ENCODE measurements at regions not wholly inside any gene's neighbourhood (a gene's known extent, or its start where the extent isn't known, plus 50 kb on each side); places are given as distances from the start of the nearest gene placed in this dataset.

DNA sequence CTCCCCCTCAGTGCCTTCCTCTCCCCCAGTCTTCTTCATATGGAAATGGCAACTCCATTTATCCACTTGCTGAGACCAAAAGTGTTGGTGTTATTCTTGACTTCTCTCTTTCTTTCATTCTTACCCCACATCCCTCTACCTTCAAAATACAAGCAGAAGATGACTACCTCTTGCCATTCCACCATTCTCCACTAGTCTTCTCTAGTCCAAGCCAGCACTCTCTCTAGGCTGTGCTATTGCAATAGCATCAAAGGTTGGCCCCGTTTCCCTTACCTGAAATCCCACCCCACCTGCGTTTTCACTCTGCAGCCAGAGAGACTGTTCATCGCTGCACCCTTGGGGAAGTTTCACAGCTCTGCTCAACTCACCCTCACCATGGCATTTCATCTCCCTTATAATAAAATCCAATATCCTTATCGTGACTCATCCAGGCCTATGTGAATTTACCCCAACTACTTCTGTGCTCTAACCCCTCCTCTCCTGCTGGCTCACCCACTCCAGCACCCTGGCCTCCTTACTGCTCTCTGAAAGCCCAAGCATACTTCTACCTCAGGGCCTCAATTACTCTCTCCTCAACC is 109.1 kb downstream of the LSM5 start:
- ATAC-seq (no peak), DNase-seq (no peak)
- no peak overlapping the region for H3K4me3 Mint-ChIP-seq
- H3K27me3 Mint-ChIP-seq (ENCODE audit: low read depth) = peaks cover 30% of the 10 kb centered on the region
- no peaks in the 10 kb centered on the region for H3K9me3 Mint-ChIP-seq
- H3K36me3 Mint-ChIP-seq (ENCODE audit: insufficient read depth) = no peaks in the 10 kb centered on the region
- no peaks in the 10 kb centered on the region for H3K4me1 Mint-ChIP-seq (ENCODE audit: low read depth)

DNA sequence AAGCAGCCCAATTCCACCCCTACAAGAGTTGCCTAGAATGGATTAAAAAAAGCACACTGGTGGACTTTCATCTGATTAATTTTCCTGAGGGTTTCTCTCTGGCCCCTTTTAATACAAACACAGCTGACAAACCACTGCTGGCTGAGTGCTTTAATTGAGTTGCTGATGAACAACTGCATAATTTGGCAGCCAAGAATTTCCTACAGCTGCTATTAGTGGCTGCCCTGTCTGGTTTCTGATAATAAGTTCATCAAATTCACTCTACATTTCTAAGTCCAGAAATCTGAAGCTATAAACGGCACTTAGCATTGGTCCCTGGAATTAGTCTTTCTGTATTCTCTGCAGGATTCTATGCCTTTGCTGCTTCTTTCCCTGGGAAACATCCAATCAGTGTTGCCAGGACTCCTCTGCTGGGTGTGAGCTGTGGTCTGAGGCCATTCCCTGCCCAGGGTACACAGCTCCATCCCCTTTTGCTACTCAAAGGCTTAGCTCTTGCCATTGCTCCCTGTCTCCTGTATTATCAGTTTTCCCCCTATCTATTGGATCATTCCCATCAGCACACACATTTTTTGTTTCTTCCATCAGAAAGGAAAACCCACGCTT is 110.6 kb downstream of the LSM5 start:
- Mint-ChIP-seq H3K9me3 (no peaks in the 10 kb centered on the region), H3K4me3 (no peak overlapping the region), H3K36me3 (ENCODE audit: insufficient read depth) (no peaks in the 10 kb centered on the region), H3K4me1 (ENCODE audit: low read depth) (no peaks in the 10 kb centered on the region), H3K27me3 (ENCODE audit: low read depth) (peaks cover 30% of the 10 kb centered on the region)
- no peak for DNase-seq
- ATAC-seq = no peak

DNA sequence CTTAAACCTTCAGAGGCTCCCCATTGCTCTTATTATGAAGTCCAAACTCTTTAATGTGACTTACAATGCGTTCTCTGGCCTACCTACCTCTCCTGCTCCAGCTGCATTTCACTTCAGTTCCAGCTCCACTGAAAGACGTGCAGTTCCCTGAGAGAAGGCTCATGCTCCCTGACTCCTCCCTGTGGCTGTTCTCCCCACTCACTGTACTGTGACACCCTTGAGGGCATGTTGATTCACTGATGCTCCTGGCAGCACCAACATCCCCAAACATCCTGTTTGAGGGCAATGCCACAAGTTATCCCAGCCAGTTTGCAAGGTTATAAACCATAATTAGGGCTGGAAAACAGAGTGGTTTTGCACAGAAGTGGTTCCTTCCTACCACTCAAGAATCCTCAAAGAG is 111.2 kb downstream of the LSM5 start:
- peaks cover 26% of the 10 kb centered on the region for H3K27me3 Mint-ChIP-seq (ENCODE audit: low read depth)

DNA sequence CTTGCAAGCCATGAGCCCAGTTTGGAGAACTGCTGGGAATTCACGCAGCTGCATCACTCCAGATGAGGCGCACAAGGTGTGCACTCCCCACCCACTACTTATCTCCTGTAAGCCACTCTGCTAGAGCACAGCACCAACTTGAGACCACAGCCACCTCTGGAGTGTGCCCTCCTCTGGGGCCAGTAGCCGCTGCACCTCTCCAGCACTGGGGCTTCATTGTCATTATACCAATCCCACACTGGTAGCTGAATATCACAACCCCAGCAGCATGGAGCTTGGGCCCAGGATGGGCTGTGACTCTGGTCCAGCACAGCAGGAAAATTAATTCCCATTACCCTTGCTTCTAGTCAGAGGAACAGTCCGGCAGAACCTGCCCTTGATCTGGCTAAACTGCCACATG is 125.6 kb downstream of the LSM5 start:
- no peak for DNase-seq
- no peaks in the 10 kb centered on the region for H3K36me3 Mint-ChIP-seq (ENCODE audit: insufficient read depth)

More for the DNA sequence above, 111.2 kb downstream of the LSM5 start:
- H3K36me3 Mint-ChIP-seq (ENCODE audit: insufficient read depth) = no peaks in the 10 kb centered on the region
- no peaks in the 10 kb centered on the region for H3K9me3 Mint-ChIP-seq
- ATAC-seq (no peak), DNase-seq (no peak)
- no peaks in the 10 kb centered on the region for H3K4me1 Mint-ChIP-seq (ENCODE audit: low read depth)
- H3K4me3 Mint-ChIP-seq = no peak overlapping the region

DNA sequence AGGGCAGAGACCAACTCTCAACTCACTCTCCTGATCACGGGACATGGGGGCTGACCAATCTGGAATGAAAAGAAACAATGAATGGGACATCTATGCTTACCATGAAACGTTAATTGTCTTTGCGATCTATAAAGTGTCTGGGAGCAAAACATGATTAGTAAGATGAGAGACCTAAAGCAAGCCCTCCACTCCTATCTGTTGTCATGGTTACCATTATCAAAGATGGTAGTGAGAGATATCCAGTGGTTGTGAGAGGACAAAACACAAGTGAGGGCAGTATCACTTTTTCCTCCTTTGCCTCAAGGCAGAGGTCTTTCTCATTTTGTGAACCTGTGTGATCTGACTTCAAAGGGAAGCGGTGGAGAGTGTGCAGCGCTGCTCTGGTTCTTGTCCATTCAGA is 130.1 kb downstream of the LSM5 start:
- DNase-seq (no peak), ATAC-seq (no peak)
- no peaks in the 10 kb centered on the region for H3K36me3 Mint-ChIP-seq (ENCODE audit: insufficient read depth)
- peaks cover 7% of the 10 kb centered on the region for H3K27me3 Mint-ChIP-seq (ENCODE audit: low read depth)
- no peaks in the 10 kb centered on the region for H3K9me3 Mint-ChIP-seq
- H3K4me3 Mint-ChIP-seq = no peak overlapping the region
- H3K4me1 Mint-ChIP-seq (ENCODE audit: low read depth) = no peaks in the 10 kb centered on the region

More for the DNA sequence above, 125.6 kb downstream of the LSM5 start:
- no peak overlapping the region for H3K4me3 Mint-ChIP-seq
- peaks cover 7% of the 10 kb centered on the region for H3K27me3 Mint-ChIP-seq (ENCODE audit: low read depth)
- H3K9me3 Mint-ChIP-seq = peaks cover 23% of the 10 kb centered on the region
- H3K4me1 Mint-ChIP-seq (ENCODE audit: low read depth) = no peaks in the 10 kb centered on the region
- no peak for ATAC-seq

DNA sequence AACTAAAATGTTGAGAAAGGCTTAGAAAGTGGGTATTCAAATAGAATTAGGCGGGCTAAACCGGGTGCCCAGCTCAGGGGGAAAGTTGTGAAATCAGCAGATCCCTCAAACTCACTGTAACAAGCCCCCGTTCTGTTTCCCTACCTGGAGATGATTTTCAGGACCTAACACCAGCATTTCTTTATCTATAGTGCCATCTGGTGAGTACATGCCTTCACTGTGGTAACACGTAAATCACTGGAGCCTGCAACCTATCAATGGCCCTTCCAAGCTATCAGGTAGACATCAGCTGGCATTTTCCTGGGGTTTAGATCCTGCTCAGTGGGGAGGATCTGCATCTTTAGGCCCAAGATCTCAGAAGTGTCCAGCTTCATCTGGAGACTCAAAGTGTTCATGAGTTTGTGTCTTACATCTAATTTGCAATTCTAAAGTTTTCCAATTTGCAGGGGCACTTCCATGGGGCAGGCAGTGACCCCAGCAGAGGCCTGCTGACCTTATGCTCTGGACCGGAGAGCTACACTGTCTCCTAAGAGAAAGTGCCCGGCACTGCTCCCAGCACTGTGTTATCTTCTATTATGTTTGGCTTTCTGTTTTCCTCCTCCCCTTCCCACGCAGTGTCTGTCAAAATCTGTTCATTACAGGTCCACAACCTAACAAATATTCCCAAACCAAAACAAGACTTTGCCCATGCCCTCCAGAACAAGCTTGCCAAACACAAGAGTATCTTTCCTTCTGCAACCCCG is 132.5 kb downstream of the LSM5 start:
- ATAC-seq = no peak
- H3K36me3 Mint-ChIP-seq (ENCODE audit: insufficient read depth) = no peaks in the 10 kb centered on the region

DNA sequence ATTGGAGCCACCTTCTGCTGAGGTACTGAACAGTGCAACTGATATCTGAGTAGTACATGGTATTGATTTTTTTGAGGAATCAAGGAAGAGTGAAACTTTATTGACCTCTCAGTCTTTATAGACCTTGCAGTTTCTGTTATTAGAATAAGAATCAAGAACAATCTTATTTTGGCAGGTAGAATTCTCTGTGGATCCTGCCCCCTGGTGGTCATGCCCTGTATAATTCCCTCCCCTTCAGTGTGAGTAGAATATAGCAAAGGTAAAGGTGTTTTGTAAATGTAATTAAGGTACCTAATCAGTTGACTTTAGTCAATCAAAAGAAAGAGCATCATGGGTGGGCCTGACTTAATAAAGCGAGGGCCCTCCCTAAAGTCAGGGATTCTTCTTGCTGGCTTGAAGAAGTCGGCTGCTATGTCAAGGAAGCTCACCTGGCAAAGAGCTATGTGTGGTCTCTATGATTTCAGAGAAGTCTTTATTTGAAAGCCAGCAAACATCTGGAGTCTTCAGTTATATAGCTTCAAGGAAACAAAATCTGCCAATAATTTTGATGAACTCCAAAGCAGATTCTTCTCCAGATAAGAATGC is 142.8 kb downstream of the LSM5 start:
- no peaks in the 10 kb centered on the region for H3K9me3 Mint-ChIP-seq
- ATAC-seq (no peak), DNase-seq (no peak)
- no peaks in the 10 kb centered on the region for H3K36me3 Mint-ChIP-seq (ENCODE audit: insufficient read depth)
- H3K4me1 Mint-ChIP-seq (ENCODE audit: low read depth) = no peaks in the 10 kb centered on the region
- no peak overlapping the region for H3K4me3 Mint-ChIP-seq
- H3K27me3 Mint-ChIP-seq (ENCODE audit: low read depth) = no peaks in the 10 kb centered on the region

More for the DNA sequence above, 132.5 kb downstream of the LSM5 start:
- H3K27me3 Mint-ChIP-seq (ENCODE audit: low read depth) = peaks cover 7% of the 10 kb centered on the region
- no peak for DNase-seq
- H3K4me3 Mint-ChIP-seq = no peak overlapping the region
- no peaks in the 10 kb centered on the region for H3K4me1 Mint-ChIP-seq (ENCODE audit: low read depth)
- H3K9me3 Mint-ChIP-seq = no peaks in the 10 kb centered on the region

DNA sequence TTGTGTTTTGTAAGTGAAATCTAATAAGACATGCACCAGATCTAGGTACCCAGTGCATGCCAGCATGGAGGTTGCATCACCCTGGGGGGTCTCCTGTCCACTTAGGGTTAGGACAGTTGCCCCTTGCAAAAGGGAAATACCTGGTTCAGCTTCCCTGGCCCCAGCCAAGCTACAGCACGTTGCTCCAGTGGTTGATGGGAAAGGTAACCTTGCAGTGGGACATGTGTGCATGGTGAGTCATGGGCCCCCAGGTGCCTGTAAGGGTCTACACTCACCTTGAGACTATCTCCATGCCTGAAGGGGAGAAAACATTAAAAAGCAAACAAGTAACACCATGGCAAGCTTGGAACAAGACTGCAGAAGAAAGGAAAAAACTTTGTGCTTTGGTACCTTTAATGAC is 143.9 kb downstream of the LSM5 start:
- H3K27me3 Mint-ChIP-seq (ENCODE audit: low read depth) = no peaks in the 10 kb centered on the region
- H3K9me3 Mint-ChIP-seq = no peaks in the 10 kb centered on the region
- no peak overlapping the region for H3K4me3 Mint-ChIP-seq
- ATAC-seq (no peak), DNase-seq (no peak)
- no peaks in the 10 kb centered on the region for H3K4me1 Mint-ChIP-seq (ENCODE audit: low read depth)
- no peaks in the 10 kb centered on the region for H3K36me3 Mint-ChIP-seq (ENCODE audit: insufficient read depth)

DNA sequence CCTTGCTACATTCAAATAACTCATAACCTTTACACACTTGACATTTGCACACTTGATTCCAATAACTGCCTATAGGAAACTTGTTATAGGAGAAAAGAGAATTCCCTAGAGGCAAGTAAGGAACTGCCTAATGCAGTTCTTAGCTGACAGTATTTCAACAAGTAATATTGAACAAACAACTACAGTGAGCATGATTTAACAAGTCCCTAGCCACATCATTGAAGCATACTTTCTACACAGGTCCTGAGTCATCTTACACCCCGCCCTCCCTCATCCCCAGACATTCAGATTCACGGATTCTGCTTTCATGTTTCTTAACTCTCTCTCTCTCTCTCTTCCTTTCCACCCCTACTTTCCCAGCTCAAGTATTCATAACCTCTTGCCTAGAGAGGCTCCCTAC is 153.5 kb downstream of the LSM5 start:
- Mint-ChIP-seq H3K9me3 (peaks cover 6% of the 10 kb centered on the region), H3K27me3 (ENCODE audit: low read depth) (no peaks in the 10 kb centered on the region), H3K4me3 (no peak overlapping the region), H3K4me1 (ENCODE audit: low read depth) (no peaks in the 10 kb centered on the region), H3K36me3 (ENCODE audit: insufficient read depth) (no peaks in the 10 kb centered on the region)
- ATAC-seq (no peak), DNase-seq (no peak)

DNA sequence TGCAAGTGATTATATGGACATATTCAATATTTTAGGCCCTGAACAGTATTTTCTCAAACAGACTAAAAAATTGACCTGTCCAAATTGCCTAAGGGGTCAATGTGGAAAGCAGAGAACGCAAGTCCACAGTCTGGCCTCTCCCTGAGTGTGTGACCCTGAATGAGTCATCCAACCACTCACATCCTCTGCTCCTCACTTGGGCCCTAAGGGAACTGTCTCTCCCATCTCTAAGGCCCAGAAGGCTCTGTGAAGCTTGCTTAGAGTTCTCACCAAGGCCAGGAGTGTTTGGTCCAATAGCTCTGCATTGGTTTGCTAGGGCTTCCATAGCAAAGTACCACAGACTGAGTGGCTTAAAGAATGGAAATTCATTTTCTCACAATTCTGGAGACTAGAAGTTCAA is 155.1 kb downstream of the LSM5 start:
- Mint-ChIP-seq H3K9me3 (peaks cover 11% of the 10 kb centered on the region), H3K36me3 (ENCODE audit: insufficient read depth) (no peaks in the 10 kb centered on the region), H3K27me3 (ENCODE audit: low read depth) (no peaks in the 10 kb centered on the region), H3K4me1 (ENCODE audit: low read depth) (no peaks in the 10 kb centered on the region), H3K4me3 (no peak overlapping the region)
- DNase-seq = no peak
- no peak for ATAC-seq

DNA sequence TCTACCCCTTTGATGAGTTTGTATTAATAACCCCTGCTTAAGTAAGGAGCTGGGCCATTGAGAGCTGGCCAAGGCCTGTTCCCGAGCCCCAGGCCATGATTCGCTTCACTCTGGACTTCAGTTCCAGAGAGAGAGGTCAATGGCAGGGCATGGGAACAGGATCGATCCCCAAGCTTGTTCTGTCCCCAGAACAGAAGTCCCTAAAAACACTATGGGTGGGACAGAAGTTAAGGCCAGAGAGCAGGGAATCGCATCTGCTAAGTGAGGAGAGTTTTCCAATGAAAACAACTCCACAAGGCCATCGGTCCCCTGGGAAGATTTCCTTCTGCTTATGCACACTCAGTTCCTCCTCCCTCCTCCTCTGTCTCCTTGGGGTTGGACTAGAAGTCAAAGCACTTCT is 159.6 kb downstream of the LSM5 start:
- no peaks in the 10 kb centered on the region for H3K4me1 Mint-ChIP-seq (ENCODE audit: low read depth)
- ATAC-seq = no peak
- peaks cover 11% of the 10 kb centered on the region for H3K9me3 Mint-ChIP-seq
- H3K4me3 Mint-ChIP-seq = no peak overlapping the region
- H3K27me3 Mint-ChIP-seq (ENCODE audit: low read depth) = no peaks in the 10 kb centered on the region
- H3K36me3 Mint-ChIP-seq (ENCODE audit: insufficient read depth) = no peaks in the 10 kb centered on the region
- no peak for DNase-seq

DNA sequence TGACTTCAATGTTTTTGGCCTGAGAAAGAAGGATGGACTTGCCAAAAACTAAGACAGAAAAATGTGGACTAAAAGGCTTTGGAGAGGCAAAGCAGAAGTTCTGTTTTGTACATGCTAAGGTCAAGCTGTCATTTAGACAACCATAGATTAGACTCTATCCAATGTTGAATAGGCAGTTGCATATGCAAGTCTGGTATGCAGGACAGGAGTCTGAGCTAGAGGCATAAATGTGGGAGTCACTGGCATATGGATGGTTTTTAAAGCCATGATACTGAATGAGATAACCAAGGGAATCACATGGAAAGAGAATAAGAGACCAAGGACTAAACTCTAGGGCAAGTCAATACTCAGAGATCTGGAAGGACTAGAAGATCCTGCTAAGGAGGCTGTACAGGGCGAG is 164.1 kb downstream of the LSM5 start:
- DNase-seq = no peak
- peaks cover under 1% of the 10 kb centered on the region for H3K9me3 Mint-ChIP-seq
- no peaks in the 10 kb centered on the region for H3K36me3 Mint-ChIP-seq (ENCODE audit: insufficient read depth)
- no peaks in the 10 kb centered on the region for H3K27me3 Mint-ChIP-seq (ENCODE audit: low read depth)
- no peak overlapping the region for H3K4me3 Mint-ChIP-seq
- H3K4me1 Mint-ChIP-seq (ENCODE audit: low read depth) = no peaks in the 10 kb centered on the region
- ATAC-seq = no peak

DNA sequence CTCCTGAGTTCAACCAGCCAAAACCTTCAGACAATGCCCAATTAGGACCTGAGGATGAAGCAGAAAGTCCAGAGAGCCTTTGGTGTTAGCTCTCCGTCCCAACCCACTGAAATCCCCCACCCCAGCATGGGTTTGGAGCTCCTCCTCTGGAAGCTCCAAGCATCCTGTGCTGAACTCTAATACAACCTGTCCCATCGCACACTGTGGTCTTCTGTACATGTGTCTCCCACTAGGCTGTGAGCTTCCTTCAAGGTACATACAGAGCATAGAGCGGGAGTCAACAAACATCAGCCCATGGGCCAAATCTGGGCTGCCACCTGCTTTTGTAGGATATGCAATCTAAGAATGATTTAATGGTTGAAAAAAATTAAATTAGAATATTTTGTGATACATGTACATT is 166.5 kb downstream of the LSM5 start:
- no peak for ATAC-seq
- DNase-seq = no peak
- Mint-ChIP-seq H3K36me3 (ENCODE audit: insufficient read depth) (no peaks in the 10 kb centered on the region), H3K4me3 (no peak overlapping the region), H3K9me3 (no peaks in the 10 kb centered on the region), H3K4me1 (ENCODE audit: low read depth) (no peaks in the 10 kb centered on the region), H3K27me3 (ENCODE audit: low read depth) (peaks cover 13% of the 10 kb centered on the region)

DNA sequence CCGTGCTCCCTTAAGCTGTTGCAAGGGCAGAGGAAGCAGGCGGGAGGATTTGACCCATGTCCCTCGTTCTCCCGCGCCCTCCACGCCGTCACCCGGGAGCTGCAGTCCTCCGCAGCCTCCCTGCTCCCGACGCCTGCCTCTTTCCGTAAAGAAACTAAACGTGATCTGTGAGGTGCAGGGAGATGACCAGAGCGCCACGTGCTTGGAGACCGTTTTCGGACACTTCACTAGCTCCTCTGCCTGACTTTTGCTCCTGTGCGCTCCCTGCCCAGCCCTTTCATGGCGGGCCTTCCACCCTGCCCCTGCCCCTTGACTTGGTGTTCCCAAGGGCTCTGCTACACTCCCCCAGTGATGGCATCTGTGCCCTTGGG is 171.2 kb downstream of the LSM5 start:
- H3K4me1 Mint-ChIP-seq (ENCODE audit: low read depth) = no peaks in the 10 kb centered on the region
- H3K9me3 Mint-ChIP-seq = no peaks in the 10 kb centered on the region
- DNase-seq (no peak), ATAC-seq (no peak)
- no peak overlapping the region for H3K4me3 Mint-ChIP-seq
- H3K36me3 Mint-ChIP-seq (ENCODE audit: insufficient read depth) = no peaks in the 10 kb centered on the region
- peaks cover 17% of the 10 kb centered on the region for H3K27me3 Mint-ChIP-seq (ENCODE audit: low read depth)
